Activated T-helper 1 cell treated with anti-CD3 and anti-CD28 coated beads, Interleukin-2, amount 50 U/mL, for 16 hours (primary cell): ENCODE measurements at regions not wholly inside any gene's neighbourhood (a gene's known extent, or its start where the extent isn't known, plus 50 kb on each side); places are given as distances from the start of the nearest gene placed in this dataset.
"Not testable (repeated sequence)": the region's sequence is repeated elsewhere in the genome, so short reads cannot be mapped to it uniquely, and the experiment has no call there.

Experiments
- DNase-seq, 2 donors: peaks; one replicate each; pipeline ENCODE4 v3.0.0-alpha.2; 2020; ENCODE audit warnings: low read depth in 1 of 2, low spot score in 1 of 2

- not testable (repeated sequence) for DNase-seq
Observed at GRCh38 chr1:242914729-242915128, 340.4 kb downstream of the CEP170 start.

GRCh38 chr1:242912855-242913254, 342.2 kb downstream of the CEP170 start:
- not testable (repeated sequence) for DNase-seq

GRCh38 chr1:242900558-242900957, 354.5 kb downstream of the CEP170 start:
- not testable (repeated sequence) for DNase-seq

- DNase-seq: no peak
Observed at GRCh38 chr1:242890192-242890741, 364.8 kb downstream of the CEP170 start.

GRCh38 chr1:242886137-242886536, 361.6 kb upstream of the PLD5 start:
- DNase-seq: no peak

- not testable (repeated sequence) for DNase-seq
Observed at GRCh38 chr1:242880022-242880421, 355.5 kb upstream of the PLD5 start.

GRCh38 chr1:242877743-242878142, 353.2 kb upstream of the PLD5 start:
- DNase-seq: no peak

GRCh38 chr1:242877229-242877628, 352.7 kb upstream of the PLD5 start:
- no peak for DNase-seq

GRCh38 chr1:242876030-242876429, 351.5 kb upstream of the PLD5 start:
- DNase-seq: no peak

DNA sequence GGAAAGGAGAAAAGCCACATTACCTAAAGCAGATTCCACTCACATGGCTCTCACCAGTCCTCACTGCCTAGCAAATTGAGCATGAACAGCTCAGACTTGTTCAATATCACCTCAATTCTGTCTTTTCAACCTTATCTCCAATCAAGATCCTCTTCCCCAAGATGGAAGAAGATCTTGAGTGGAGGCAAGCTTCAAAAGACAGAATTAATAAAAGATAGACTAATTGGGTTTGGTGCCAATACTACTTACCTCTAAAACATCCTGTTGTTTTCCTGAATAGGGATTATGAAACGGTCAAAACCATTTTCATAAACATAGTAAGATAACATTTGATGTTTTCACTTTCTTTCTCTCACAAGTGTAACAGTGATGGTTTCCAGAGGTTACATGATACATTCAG, 349.2 kb upstream of the PLD5 start:
- DNase-seq: no peak

DNA sequence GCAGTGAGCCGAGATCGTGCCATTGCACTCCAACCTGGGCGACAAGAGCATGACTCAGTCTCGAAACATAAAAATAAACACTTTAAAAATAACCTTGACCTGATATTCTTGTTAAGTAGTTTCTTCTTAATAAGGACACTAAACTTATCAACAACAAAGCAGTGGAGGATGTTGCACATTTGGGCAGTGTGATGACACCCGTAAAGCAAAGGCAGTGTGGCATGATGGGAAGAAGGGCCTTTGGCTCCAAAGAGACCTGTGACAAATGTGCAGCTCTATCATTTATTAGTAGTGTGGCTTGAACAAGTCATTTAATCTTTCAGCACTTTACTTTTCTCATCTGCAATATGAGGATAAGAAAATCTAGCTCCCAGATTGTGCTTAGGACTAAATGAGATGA, 348.0 kb upstream of the PLD5 start:
- DNase-seq: no peak

- DNase-seq: no peak
Observed at GRCh38 chr1:242871471-242872030, 347.1 kb upstream of the PLD5 start.

- no peak for DNase-seq
Observed at GRCh38 chr1:242870966-242871365, 346.5 kb upstream of the PLD5 start.

- DNase-seq: no peak
Observed at GRCh38 chr1:242856289-242856688, 331.8 kb upstream of the PLD5 start.

GRCh38 chr1:242854466-242854865, 330.0 kb upstream of the PLD5 start:
- DNase-seq: no peak

- DNase-seq: no peak
Observed at GRCh38 chr1:242847390-242847993, 323.0 kb upstream of the PLD5 start.

GRCh38 chr1:242842094-242842493, 317.6 kb upstream of the PLD5 start:
- DNase-seq: no peak

DNA sequence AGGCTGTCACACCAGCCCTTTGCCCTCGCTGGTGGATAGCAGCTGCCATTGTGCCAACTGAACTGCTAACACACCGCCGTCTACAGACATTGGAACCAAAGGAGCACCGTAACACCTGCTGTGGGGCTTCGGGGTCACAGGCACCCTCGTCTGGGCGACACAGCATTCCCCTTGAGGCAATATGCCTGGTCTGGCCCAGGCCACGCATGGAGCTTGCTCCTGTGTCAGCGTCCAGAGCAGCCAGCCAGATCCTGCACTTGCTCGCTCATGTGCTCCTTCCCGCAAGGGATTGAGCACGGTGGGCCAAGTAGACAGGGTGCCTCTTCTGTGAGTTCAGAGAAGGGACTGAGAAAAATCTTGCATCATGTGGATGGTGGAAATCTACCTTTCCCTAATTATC, 314.6 kb upstream of the PLD5 start:
- DNase-seq: no peak

DNA sequence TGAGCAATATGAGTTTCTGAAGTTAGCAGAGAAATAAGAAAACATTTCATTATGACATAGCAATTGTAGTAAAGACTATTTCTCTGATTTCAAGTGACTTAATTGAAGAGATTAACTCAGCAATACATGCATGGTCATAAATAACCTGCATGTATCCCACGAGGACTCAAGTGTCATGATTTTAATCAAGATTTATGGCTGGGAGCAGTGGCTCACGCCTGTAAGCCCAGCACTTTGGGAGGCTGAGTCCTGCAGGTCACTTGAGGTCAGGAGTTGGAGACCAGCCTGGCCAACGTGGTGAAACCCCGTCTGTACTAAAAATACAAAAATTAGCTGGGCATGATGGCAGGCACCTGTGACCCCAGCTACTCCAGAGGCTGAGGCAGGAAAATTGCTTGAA, 311.9 kb upstream of the PLD5 start:
- no peak for DNase-seq

GRCh38 chr1:242828828-242829227, 304.3 kb upstream of the PLD5 start:
- no peak for DNase-seq

DNA sequence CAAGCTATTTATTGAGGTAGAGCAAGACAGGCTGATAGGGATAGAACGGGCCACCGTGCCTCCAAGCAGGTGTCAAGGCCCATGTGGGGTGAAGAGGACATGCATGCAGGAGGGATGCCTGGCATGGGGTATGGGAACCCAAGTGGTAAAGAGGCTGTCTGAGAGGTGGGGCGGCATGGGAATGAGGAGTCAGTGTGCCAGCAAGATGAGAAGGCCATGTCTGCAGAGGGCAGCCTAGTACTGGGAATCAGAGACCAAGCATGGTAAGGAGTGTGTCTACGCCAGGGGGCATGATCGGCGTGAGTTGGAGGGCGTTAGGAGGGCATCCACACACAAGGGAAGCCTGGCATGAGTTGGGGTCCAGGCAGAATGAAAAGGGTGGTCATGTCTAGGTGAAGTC, 303.7 kb upstream of the PLD5 start:
- no peak for DNase-seq

DNA sequence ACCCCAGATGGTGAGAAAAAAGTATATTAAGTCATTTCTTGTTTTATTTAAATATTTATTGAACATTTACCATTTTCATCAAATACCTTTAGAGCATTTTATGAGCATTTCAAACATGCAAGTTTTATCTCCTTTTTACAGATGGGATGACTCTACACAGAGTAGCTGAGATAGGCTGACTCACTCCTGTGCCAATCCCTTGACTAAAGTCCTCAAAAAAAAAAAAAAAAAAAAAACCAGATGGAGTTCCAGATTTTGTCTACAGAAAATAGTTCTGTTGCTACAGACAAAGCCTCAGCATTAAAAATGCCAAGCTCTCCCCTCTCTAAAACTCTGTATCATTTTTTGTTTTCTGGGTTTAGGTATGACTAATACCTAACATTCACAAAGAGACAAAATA, 303.0 kb upstream of the PLD5 start:
- DNase-seq: no peak

- no peak for DNase-seq
Observed at GRCh38 chr1:242826701-242827336, 302.3 kb upstream of the PLD5 start.
